HuH-7.5 (cell line): ENCODE measurements at regions not wholly inside any gene's neighbourhood (a gene's known extent, or its start where the extent isn't known, plus 50 kb on each side); places are given as distances from the start of the nearest gene placed in this dataset.

ENCODE experiments used
- DNase-seq: peaks from one replicate; pipeline ENCODE4 v3.0.0; 2011; ENCODE audit warnings: low spot score

GRCh38 chr4:138688408-138689085 is 327.0 kb upstream of the NOCT start:
- DNase-seq: no peak

DNA sequence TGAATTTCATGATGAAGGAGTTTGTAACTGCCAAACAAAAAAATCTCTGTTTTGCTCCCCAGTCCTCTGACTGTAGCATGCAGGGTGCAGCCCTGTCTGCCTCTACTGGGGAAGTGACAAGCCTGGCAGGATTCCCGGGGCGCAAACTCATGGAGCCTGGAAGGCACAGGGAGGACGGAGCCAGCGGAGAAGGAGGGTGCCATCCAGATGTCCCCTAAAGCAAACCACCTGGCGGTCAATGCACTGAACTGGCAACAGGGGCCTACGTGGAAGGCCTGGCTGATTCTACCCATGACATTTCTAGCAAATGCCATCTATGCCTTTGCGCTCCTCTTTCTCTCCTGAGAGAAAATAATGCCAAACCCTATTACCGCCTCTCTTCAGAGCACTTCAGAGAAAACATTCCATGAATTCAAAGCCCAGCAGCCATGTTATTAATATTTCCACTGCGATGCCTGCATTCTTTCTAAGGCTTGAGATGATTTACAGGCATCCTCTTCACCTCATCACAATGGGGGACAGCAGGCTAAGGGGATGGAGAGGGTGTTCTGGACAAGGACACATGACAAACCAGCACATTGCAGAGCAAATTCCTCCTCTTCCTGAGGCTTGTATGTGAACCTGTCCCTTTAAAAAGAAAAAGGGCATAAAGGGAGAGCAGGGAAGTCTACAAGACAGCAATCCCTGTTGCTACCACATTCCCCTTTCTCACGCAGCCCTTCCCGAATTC is 329.3 kb upstream of the NOCT start:
- DNase-seq: no peak

DNA sequence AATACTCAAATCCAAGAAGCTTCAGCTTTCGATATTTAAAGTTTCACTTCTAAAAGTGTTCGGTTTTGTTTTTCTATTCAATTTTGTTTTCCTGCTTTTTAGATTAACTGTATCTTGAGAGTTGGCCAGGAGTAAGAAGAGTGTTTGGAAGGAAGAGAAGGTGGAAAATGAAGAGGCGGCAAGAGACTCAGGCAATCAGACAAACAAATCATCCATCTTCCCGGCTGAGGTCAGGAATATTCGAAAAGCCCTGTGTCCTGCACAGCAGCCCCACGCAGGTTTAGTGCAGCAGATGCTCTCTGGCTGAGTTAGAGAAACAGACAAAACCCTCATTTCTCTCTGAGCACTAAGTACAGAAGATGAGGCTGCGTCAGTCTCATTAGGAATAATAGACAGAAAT is 330.3 kb upstream of the NOCT start:
- DNase-seq: no peak

DNA sequence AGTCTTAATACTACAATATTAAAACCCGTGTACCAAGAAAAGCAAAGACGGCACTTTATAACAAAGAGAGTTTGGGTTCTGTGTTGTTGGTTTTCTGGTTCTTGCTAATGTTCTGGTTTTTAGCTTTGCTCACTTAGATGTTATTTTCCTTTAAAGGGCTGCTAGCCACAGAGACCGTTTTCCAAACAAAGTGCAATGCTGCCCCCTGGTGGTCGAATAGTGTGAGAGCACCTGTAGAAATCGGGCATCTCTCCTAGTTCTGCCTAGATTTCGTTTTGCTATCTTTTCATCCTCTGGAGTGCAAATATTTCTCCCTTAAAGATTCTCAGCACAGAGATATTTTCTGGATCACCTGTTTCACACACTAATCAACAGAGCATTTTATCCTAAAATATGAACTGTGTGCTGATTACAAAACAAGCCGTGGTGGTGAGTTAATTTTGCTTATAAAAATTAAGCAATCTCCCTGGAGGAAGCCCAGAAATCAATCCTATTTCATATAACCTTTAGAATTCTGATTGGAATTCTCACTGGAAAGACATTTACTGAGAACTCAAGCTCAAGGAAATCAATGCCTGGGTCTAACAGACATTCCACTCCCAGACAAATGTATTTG is 334.5 kb upstream of the NOCT start:
- no peak for DNase-seq

DNA sequence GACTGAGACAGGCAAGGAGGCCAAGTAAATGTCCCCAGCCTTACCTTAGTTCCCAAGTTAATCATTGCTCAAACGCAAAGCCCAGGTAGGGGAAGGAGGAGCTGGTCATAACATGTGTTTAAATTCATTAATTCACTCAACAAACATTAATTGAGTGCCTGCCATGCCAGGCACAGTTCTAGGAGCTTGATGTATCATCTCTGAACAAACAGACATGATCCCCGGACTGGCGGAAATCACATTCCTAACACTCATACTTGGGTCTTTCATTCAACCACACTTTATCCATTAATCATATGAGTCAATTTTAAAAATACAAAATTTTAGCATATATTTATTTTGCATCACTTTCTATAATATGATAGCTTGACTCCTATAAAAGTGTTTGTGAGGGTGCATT is 335.3 kb upstream of the NOCT start:
- no peak for DNase-seq

DNA sequence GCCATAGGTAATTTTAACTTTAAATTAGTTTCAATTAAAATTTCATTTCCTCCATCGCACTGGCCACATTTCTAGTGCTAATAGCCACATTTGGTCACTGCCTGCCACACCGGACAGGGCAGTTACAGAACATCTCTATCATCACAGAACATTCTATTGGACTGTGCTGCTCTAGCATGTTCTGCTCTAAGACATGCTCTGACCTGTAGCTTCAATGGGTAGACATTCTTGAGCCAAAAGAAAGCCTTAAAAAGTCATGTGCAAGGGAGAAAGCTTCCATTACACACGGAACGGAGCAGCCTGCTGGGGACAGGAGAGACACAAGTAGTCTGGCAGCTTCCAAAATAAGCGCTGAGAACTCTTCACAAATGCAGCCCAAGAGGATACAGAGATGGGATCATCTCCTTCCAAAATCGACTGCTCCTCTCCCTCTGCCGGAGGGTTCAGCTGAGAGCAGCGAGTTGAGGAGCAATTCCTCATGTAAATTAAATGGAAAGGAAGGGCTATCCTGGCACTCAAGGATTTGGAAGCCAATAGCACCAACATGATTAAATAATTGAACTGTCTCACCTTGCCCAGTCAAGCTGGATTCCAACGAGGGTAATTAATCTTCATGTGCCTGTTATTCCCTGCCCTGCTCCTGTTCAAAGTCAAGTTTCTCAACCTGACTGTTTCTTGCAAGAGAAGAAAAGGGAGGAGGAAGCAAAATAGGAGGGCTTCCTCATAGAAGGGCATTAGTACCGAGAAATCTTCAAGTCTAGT is 336.4 kb upstream of the NOCT start:
- no peak for DNase-seq

DNA sequence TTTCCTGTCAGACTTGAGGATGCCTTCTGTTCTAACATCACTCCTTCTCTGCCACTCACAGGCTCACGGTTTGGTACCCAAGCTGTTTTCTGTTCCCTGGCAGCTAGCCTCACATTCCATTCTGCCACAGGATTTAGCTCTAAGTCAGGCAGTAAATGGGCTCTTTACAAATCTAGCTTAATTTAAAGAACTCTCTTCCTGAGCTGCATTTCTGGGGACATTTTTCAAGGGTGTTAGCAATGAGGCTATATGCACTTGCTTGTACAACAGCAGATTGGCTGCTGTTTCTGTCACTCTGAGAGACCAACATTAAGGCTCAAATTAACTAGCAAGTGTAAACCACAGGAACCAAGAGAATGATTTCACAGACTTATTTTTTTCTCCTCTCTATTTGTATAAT is 337.8 kb upstream of the NOCT start:
- DNase-seq: no peak

- no peak for DNase-seq
Observed at GRCh38 chr4:138677212-138677611, 338.4 kb upstream of the NOCT start.

DNA sequence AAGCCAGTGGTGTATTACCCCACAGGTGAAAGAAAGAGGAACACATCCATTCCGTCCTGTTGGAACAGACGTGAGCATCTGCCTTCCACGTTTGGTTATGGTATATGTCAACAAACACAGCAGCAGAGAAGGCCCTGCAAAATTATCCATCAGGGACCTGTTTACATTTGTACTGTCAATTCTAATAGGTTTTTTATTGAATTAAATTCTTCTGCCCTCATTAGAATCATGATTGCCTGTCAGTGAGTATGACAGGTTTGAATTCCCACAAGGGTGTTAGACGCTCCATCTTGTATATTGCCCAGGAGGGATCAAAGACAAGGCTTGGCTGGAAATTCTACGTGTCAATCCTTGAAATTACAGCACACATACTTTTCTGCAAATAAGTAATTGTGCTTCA is 339.9 kb upstream of the NOCT start:
- no peak for DNase-seq

- no peak for DNase-seq
Observed at GRCh38 chr4:138674209-138674608, 341.4 kb upstream of the NOCT start.

- DNase-seq: no peak
Observed at GRCh38 chr4:138673053-138673452, 342.5 kb upstream of the NOCT start.

- no peak for DNase-seq
Observed at GRCh38 chr4:138672393-138672976, 343.1 kb upstream of the NOCT start.

DNA sequence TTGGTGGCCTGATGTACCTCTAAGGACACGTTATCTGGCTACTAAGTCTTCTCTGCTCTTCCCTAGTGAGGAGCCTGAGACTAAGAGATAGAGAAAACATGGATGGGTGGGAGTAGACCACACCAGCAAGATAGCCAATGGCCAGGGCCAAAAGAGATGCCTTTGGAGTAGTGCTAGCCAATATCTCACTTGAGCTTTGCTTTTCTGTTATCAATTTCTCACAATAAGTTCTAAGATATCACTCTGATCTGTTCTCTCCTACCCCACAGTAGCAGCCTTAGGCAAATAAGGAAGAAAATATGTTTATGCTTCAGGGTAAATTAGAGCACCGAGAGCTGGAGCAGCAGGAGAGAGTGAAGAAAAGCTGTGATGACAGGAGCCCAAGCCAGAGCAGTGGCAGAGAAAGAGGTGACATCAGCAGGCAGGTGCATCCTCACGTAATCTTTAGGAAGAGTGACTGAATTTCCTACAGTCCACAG is 343.9 kb upstream of the NOCT start:
- DNase-seq: no peak

GRCh38 chr4:138671106-138671505 is 344.5 kb upstream of the NOCT start:
- DNase-seq: no peak

GRCh38 chr4:138670681-138671080 is 344.9 kb upstream of the NOCT start:
- DNase-seq: no peak

GRCh38 chr4:138669479-138670315 is 345.9 kb upstream of the NOCT start:
- no peak for DNase-seq

GRCh38 chr4:138668309-138668708 is 347.3 kb upstream of the NOCT start:
- no peak for DNase-seq

- no peak for DNase-seq
Observed at GRCh38 chr4:138666366-138666765, 349.2 kb upstream of the NOCT start.

DNA sequence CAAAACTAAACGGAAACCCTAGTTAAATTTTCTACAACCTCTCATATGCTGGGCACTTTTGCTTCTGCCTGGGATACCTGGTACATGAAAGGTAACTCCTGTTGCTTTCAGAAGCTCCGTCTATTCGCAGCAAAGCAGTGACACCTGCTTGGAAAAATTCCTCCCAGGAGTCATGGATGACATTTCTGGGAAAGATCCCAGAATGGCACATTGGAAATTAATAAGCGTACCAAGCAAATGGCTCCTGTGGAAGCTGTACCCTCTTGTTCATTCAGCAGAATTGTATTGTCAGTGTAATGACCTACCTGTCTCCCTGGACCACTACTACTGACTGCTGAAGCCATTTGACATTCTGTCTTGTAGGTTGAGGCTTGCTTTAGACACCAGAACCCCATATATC is 349.7 kb upstream of the NOCT start:
- no peak for DNase-seq

GRCh38 chr4:138663883-138664282 is 351.7 kb upstream of the NOCT start:
- DNase-seq: no peak

DNA sequence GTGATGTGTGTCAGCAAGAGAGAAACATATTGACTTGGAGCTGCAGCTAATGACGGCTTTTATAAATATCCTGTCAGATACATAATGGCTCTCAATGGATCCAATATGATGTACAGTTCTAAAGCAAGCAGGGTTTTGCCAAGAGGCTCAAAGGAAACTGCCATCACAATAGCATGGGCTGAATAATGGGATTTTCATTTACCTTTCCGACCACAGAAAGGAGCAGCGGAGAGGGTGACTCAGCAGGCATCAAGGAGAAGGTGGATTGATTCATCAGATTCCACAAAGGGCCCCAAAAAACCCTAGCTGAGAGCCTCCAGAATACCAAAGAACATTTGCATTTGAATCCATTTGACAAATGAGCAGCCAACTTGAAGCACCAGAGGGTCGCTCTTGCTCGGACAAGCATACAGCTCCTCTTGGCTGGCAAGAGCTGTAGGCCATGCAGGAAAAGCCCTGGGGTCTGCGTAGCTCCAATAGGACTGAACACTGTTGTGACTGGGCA is 355.7 kb upstream of the NOCT start:
- DNase-seq: no peak
